Coronary artery (tissue), 2 donors: ENCODE measurements at regions not wholly inside any gene's neighbourhood (a gene's known extent, or its start where the extent isn't known, plus 50 kb on each side); places are given as distances from the start of the nearest gene placed in this dataset.
"Not testable (repeated sequence)": the region's sequence is repeated elsewhere in the genome, so short reads cannot be mapped to it uniquely, and the experiment has no call there.

Experiments used
- DNase-seq: peaks from one replicate; pipeline ENCODE4 v3.0.0-alpha.2; 2017; ENCODE audit warnings: low spot score
- H3K27ac ChIP-seq, 2 donors: fragments of 200-600 bp; sonication (generic); one replicate each; pipeline ENCODE4 v1.5.1; 2016 to 2019
- H3K4me3 ChIP-seq: fragments of 200-600 bp; sonication (generic); 2 replicates; pipeline ENCODE4 v1.5.1; 2016; ENCODE audit warnings: mild to moderate bottlenecking, moderate library complexity
- CTCF ChIP-seq: fragments of 200-600 bp; sonication (generic); IDR thresholded peaks from one replicate; pipeline ENCODE4 v1.5.1; 2019; ENCODE audit warnings: antibody characterized with exemption

- no peak for DNase-seq
- no peak for TF ChIP-seq CTCF
- Histone ChIP-seq H3K27ac (no peak overlapping the region), H3K4me3 (no peak overlapping the region)
These were observed 823.4 kb upstream of the CHORDC1 start for GRCh38 chr11:91046261-91046660.

GRCh38 chr11:91041626-91042025 is 818.8 kb upstream of the CHORDC1 start:
- no peak for DNase-seq
- TF ChIP-seq CTCF = no peak
- Histone ChIP-seq H3K4me3 (no peak overlapping the region), H3K27ac (no peak overlapping the region)

GRCh38 chr11:91023731-91024130 is 800.9 kb upstream of the CHORDC1 start:
- Histone ChIP-seq H3K27ac (no peak overlapping the region), H3K4me3 (no peak overlapping the region)
- no peak for TF ChIP-seq CTCF
- no peak for DNase-seq

GRCh38 chr11:91011503-91011902 is 788.7 kb upstream of the CHORDC1 start:
- no peak for TF ChIP-seq CTCF
- Histone ChIP-seq H3K27ac (no peak overlapping the region), H3K4me3 (no peak overlapping the region)
- DNase-seq = no peak

GRCh38 chr11:91005458-91005857 is 782.6 kb upstream of the CHORDC1 start:
- no peak for TF ChIP-seq CTCF
- Histone ChIP-seq H3K27ac (no peak overlapping the region), H3K4me3 (no peak overlapping the region)
- no peak for DNase-seq

- H3K27ac ChIP-seq = no peak overlapping the region
- H3K4me3 ChIP-seq = no peak overlapping the region
- no peak for DNase-seq
These were observed 774.4 kb upstream of the CHORDC1 start for GRCh38 chr11:90997241-90997640.

GRCh38 chr11:90972159-90972558 is 749.3 kb upstream of the CHORDC1 start:
- H3K27ac ChIP-seq, H3K4me3 ChIP-seq, DNase-seq: not testable (repeated sequence)

More at GRCh38 chr11:90997241-90997640, 774.4 kb upstream of the CHORDC1 start:
- TF ChIP-seq CTCF = no peak

- no peak for DNase-seq
- no peak overlapping the region for H3K4me3 ChIP-seq
- no peak for TF ChIP-seq CTCF
- H3K27ac ChIP-seq = no peak overlapping the region
These were observed 725.1 kb upstream of the CHORDC1 start for GRCh38 chr11:90947930-90948329.
